ENCODE measurements at regions not wholly inside any gene's neighbourhood (a gene's known extent, or its start where the extent isn't known, plus 50 kb on each side); places are given as distances from the start of the nearest gene placed in this dataset.

- no peak for DNase-seq (ENCODE audit: low spot score)
- Histone ChIP-seq H3K27ac (no peak overlapping the region), H3K27me3 (no peaks in the 10 kb centered on the region), H3K4me3 (no peak overlapping the region), H3K9me3 (ENCODE audit: low read depth) (peaks cover 5% of the 10 kb centered on the region), H2AFZ (no peak overlapping the region), H3K79me2 (no peaks in the 10 kb centered on the region), H3K36me3 (replicated peaks; ENCODE audit: insufficient read depth, low read depth) (no peaks in the 10 kb centered on the region), H3K9me2 (replicated peaks; ENCODE audit: insufficient read depth) (no peaks in the 10 kb centered on the region), H4K20me1 (ENCODE audit: insufficient read depth, poor library complexity, severe bottlenecking) (no peaks in the 10 kb centered on the region), H3K4me1 (ENCODE audit: insufficient read depth) (peaks cover 11% of the 10 kb centered on the region), H3K4me2 (no peak overlapping the region)
- no peak for TF ChIP-seq CTCF (IDR thresholded peaks at IDR 0.05; ENCODE audit: poor library complexity)
- no peak for TF ChIP-seq EZH2phosphoT487 (IDR thresholded peaks at IDR 0.05; ENCODE audit: low read depth, severe bottlenecking, unreplicated experiment)
- TF ChIP-seq EZH2 (IDR thresholded peaks at IDR 0.05; ENCODE audit: borderline replicate concordance) = no peak
- WGBS (ENCODE audit: low lambda C conversion rate, missing lambda C conversion rate) = 85% methylated on average over 4 of the region's 4 CpGs
Measured at GRCh38 chr10:131642966-131643365, 257.8 kb upstream of the PPP2R2D start.

- Histone ChIP-seq H3K9me3 (ENCODE audit: low read depth) (peaks cover 5% of the 10 kb centered on the region), H4K20me1 (ENCODE audit: insufficient read depth, poor library complexity, severe bottlenecking) (no peaks in the 10 kb centered on the region), H3K9me2 (replicated peaks; ENCODE audit: insufficient read depth) (no peaks in the 10 kb centered on the region), H3K4me3 (no peak overlapping the region), H3K79me2 (no peaks in the 10 kb centered on the region), H3K4me1 (ENCODE audit: insufficient read depth) (peaks cover 11% of the 10 kb centered on the region), H2AFZ (no peak overlapping the region), H3K4me2 (no peak overlapping the region), H3K36me3 (replicated peaks; ENCODE audit: insufficient read depth, low read depth) (no peaks in the 10 kb centered on the region), H3K27ac (no peak overlapping the region), H3K27me3 (no peaks in the 10 kb centered on the region)
- TF ChIP-seq CTCF (IDR thresholded peaks at IDR 0.05; ENCODE audit: poor library complexity) = no peak
- TF ChIP-seq EZH2phosphoT487 (IDR thresholded peaks at IDR 0.05; ENCODE audit: low read depth, severe bottlenecking, unreplicated experiment) = no peak
- 89% methylated on average over 14 of the region's 14 CpGs for WGBS (ENCODE audit: low lambda C conversion rate, missing lambda C conversion rate)
- no peak for DNase-seq (ENCODE audit: low spot score)
Measured at GRCh38 chr10:131644289-131644688, 256.5 kb upstream of the PPP2R2D start.

- Histone ChIP-seq H3K4me1 (ENCODE audit: insufficient read depth) (peaks cover 9% of the 10 kb centered on the region), H3K79me2 (no peaks in the 10 kb centered on the region), H3K4me3 (no peak overlapping the region), H2AFZ (no peak overlapping the region), H4K20me1 (ENCODE audit: insufficient read depth, poor library complexity, severe bottlenecking) (no peaks in the 10 kb centered on the region), H3K27ac (no peak overlapping the region), H3K9me2 (replicated peaks; ENCODE audit: insufficient read depth) (no peaks in the 10 kb centered on the region), H3K4me2 (no peak overlapping the region), H3K27me3 (no peaks in the 10 kb centered on the region), H3K36me3 (replicated peaks; ENCODE audit: insufficient read depth, low read depth) (no peaks in the 10 kb centered on the region), H3K9me3 (ENCODE audit: low read depth) (no peaks in the 10 kb centered on the region)
- DNase-seq (ENCODE audit: low spot score) = no peak
- no peak for TF ChIP-seq CTCF (IDR thresholded peaks at IDR 0.05; ENCODE audit: poor library complexity)
- TF ChIP-seq EZH2 (IDR thresholded peaks at IDR 0.05; ENCODE audit: borderline replicate concordance) = no peak
- no peak for TF ChIP-seq EZH2phosphoT487 (IDR thresholded peaks at IDR 0.05; ENCODE audit: low read depth, severe bottlenecking, unreplicated experiment)
- 90% methylated on average over 12 of the region's 12 CpGs for WGBS (ENCODE audit: low lambda C conversion rate, missing lambda C conversion rate)
Measured at GRCh38 chr10:131644864-131645658, 255.7 kb upstream of the PPP2R2D start.
